ENCODE measurements at regions not wholly inside any gene's neighbourhood (a gene's known extent, or its start where the extent isn't known, plus 50 kb on each side); places are given as distances from the start of the nearest gene placed in this dataset.
"Not testable (repeated sequence)": the region's sequence is repeated elsewhere in the genome, so short reads cannot be mapped to it uniquely, and the experiment has no call there.

DNA sequence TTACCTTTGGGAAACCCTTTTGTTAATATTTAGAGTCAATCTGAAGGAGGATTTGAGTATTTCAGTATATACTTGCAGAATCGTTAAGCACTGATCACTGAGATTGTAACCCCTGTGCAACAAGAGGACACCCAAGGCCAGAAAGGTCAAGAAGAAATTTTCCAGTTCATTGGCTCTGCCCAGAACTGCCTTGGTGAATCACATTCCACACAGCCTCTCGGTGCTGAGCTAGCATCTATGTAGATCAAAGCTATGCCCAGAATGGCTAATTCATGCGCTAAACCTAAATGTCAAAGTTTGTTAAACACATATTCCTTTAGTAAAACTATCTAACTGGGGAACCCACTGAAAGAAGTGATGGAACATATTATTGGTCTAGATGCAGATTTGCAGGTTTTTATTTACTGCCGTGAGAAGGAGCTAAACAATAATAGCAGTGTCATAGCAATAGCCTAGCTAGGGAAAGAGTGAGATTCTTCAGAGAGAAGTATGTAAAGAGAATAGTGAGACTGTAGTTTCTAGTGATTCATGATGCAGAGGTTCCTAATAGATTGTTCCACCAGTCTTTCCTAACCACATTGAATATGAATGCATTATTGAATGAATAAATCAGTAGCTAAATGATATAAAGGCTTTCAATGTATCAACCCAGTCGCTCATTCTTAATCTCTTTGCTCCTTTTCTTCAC, 423.2 kb upstream of the CRIM1 start:
- DNase-seq, result no peak

DNA sequence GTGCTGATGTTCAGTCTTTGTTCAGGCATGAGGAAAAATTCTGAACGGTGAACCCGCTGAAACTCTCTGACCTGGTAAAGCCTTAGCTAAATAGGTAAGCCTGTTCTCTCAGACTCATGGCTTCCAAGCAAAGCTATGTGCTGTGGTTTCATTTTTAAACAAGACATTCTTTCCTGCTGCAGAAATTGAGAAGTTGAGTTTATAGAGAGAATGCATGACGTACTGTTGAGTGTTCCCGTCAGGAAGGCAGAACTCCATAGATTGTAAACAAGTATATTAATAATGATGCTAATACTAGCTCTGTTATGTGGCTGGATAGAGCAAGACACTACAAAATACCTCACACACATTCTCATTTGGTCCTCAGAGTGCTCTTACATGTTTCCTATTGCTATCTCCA, 424.0 kb upstream of the CRIM1 start:
- DNase-seq, result no peak

DNA sequence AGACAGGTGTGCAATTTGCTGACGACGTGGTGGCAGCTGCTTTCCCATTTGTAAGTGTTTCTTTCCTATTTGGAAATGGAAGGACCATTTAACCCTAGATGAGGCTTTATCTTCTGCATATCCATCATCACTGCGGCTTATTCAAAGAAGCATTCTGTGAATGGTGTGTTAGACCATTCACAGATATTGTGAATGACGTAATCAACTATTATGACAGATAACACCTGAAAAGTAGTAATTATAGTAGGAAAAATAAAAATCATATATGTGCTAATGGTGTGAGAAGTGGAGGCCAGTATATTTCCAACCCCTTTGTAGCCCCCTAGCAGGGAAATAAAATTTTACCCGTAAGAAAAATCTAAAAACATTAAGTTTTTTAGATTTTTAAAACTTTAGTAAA, 424.5 kb upstream of the CRIM1 start:
- DNase-seq, result no peak

DNA sequence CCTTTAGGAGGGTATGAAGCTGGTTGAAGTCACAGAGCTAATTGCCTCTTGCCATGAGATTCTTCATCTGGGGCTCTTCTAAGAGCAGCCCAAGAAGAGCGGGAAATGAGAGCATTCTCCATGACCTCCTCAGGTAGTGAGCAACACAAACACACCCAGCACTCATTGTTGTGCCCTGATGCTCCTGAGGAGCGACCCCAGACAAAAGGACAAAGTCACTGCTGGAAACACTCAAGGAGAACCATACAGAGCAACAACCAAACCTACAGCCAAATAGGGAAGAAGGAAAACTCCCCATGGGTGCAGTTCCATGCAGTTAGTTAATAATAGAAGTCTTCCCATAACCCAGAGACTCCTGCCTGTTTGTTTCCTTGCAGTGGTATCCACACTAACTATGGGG, 426.0 kb upstream of the CRIM1 start:
- no peak for DNase-seq

DNA sequence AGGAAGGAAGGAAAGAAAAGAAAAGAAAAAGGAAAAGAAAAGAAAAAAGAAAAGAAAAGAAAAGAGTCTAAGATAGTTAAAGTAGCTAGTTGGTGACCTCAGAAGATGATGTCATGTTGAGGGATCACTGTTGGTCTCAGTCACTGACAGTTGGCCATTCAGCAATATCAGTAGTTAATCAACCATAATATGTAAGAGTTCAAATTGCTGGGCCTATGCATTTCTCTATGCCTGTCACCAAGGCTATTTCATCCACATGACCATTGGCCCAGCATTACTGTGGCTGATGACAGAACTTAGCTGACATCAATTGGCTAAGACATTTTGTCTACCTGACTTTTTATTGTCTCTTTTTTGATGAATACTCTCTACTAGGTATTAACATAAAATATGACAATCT, 435.5 kb upstream of the CRIM1 start:
- no peak for DNase-seq

DNA sequence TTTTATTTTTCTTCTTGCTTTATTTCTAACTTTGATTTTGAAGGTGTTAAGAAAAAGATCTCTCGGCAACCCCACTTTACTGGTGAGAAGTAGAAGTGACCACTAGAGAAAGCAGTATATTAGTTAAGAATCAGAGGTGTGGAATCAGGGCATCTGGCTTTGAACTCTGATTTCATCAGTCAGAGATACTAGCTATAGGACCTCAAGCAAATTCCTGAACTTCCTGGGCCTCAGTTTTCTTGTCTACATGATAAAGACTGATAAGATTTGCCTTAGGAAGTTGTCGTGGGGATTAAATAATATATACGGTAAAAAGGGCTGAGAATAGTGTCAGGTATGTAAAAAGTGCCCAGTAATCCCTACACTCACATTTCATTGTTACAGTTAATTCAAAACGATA, 440.3 kb upstream of the CRIM1 start:
- DNase-seq, result no peak

DNA sequence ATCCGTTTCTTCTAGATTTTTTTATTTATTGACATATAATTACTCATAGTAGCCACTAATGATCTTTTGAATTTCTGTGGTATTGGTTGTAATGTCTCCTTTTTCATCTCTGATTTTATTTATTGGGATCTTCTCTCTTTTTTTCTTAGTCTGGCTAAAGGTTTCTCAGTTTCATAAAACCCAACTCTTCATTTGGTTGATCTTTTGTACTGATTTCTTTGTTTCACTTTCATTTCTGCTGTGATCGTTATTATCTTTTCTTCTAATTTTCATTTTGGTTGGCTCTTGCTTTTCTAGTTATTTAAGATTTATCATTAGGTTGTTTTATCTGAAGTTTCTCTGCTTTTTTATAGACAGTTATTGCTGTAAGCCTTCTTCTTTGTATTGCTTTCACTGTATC, 463.6 kb upstream of the CRIM1 start:
- DNase-seq, result no peak

DNA sequence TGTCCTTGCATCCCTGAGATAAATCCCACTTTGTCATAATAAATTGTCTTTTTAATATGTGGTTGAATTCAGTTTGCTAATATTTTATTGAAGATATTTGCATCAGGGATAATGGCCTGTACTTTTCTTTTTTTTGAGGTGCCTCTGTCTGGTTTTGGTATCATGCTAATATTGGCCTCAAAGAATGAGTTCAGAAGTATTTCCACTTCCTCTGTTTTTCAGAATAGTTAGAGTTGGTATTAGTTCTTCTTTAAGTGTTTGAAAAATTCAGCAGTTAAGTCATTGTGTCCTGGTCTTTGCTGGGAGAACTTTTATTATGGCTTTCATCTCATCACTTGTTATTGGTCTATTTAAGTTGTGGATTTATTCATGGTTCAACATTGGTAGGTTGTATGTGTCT, 464.1 kb upstream of the CRIM1 start:
- DNase-seq, result no peak

DNA sequence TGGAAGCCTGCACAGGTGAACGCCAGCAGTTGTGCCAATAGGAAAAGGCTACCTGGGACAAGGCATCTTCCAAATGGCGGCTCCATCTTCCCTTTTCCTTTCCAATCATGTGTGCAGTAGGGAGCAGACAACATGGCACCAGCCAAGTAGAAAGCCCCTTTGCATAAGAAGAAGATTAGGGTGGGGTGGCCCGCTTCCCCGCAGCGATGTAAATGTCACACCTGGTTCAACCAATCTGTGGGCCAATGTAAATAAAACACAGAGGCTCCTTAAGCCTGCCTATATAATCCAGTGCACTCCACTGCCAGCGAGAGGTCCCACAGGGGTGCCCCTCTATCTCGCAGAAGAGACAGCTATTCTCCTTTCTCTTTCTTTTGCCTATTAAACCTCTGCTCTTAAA, 468.4 kb upstream of the CRIM1 start:
- DNase-seq, result no peak

DNA sequence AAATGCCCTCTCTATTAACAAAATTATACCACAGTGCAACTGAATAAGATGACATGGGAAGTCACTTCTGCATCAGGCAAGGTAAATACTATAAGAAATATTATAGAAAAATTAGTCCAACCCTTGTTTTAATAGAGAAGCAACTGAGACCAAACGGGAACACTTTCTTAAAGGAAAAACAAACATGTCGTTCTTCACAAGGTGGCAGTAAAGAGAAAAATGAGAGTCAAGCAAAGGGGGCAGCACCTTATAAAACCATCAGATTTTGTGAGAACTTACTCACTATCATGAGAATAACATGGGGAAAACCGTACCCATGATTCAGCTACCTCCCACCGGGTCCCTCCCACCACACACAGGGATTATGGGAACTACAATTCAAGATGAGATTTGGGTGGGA, 481.7 kb upstream of the CRIM1 start:
- DNase-seq, result no peak

DNA sequence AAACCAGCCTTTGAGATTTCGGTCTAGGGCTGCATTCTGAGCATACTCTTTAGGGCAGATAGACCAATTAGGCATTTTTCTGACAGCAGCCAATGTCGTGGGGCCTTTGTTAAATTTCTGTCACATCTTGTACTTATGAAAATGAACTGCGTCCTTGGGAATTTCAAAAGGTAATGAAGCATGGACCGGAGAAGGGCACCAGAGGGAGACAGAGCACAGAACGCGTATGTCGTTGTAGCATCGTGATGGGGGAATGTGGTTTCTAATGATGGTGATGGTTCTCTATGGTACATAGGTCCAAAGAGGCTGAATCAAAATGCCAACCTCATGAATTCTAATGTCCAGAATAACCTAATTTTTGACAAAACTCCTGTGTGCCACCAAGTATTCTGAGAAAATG, 483.9 kb upstream of the CRIM1 start:
- no peak for DNase-seq

DNA sequence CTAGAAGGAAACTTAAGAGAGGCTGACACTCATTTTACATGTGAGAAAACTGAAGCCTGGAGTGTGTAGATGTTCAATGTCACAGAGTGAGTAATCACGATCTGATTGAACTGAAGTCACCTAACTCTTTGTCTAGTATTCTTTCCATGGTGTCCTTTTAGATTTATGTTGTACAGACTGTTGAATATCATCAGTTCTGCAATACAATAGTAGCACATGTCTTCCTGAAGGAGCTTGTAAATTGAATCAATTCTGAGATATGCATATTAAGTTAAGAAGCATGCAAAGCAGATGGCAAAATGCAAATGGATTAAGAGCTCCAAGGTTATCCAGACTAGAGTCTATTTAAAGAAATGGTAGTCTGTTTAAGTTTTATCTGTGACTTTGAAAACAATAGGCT, 484.9 kb upstream of the CRIM1 start:
- no peak for DNase-seq

DNA sequence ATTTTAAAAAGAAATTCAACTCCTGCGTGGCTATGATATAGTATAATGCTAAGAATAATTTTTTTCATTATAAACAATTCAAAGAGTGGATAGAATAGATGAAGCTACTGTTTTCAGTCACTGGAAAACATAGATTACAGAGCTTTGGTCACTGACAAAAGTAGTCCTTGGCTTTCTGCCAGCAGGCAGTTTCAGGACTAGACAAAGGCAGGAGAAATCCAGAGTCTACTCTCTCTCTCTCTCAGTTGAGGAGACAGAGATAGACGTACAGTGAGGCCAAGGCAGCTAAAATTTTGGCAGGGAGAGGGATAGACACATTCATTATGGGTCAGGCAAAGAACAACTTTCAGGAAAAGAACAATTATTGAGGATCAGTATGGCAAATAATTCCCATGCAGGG, 491.4 kb upstream of the CRIM1 start:
- DNase-seq, result no peak

DNA sequence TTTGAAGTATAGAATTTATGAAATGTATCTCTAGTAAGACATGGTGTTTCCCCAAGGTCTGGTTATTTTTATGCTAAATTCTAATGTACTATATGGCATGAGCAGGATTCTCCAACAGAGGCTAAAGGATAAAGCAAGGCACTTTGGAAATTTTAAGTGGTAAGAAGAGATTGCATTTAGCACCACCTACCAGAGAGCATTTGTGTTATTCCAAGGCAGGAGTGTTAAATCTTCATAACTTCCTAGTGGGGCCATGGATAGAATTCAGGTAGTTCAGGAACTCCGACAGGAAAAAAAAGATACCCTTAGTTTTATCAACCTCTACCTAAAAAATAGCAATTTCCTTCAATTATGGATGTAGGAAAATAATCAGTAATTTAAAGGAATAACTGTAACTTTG, 497.4 kb upstream of the CRIM1 start:
- DNase-seq, result no peak

DNA sequence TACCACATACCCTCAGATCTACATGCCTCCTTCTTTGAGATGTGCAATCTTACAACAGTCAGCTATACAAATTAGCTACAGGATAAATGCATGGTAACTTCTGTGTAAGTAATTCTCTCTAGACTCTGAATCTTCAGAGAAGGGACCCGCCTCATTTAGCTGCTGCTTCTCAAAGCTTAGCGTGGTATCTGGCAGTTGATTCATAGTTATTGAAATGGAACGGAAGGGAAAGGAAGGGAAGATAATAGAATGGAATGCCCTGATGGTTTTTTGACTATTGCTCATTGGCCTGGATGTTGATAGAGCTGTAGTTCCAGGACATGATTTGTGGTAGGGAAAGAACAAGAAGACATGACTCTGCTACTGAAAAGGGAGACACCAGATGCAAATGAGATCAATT, 498.1 kb upstream of the CRIM1 start:
- DNase-seq, result no peak

DNA sequence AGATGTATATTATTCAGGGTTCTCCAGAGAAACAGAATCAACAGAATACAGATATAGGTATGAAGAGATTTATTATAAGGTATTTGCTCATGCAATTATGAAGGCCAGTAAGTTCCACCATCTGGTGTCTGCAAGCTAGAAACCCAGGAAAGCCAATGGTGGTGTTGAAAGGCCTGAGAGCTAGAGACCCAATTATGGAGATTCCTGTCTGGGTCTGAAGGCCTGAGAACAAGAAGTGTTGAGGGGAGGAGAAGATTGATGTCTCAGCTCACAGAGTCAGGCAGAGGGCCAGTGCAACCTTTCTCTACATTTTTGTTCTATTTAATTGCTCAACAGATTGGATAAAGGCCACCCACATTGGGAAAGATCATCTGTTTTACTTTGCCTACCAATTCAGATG, 524.2 kb upstream of the CRIM1 start:
- DNase-seq, result no peak

DNA sequence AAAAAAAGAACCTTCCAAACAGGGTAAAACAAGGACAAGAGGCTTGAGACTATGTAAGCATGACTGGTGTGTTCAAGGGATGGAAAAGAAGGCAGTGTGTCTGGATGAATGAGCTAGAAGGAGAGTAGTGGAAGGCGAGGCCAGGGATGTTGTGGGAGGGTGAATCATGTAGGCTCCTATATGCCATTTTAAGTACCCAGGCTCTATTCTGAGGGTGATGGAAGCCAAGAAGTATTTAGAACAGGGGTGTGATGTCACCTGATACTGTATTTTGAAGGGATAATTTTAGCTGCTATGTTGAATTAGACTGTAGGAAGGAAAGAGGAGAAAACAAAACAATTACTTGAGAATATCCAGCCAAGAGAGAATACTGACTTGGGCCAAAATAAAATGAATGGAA, 524.7 kb upstream of the CRIM1 start:
- no peak for DNase-seq

DNA sequence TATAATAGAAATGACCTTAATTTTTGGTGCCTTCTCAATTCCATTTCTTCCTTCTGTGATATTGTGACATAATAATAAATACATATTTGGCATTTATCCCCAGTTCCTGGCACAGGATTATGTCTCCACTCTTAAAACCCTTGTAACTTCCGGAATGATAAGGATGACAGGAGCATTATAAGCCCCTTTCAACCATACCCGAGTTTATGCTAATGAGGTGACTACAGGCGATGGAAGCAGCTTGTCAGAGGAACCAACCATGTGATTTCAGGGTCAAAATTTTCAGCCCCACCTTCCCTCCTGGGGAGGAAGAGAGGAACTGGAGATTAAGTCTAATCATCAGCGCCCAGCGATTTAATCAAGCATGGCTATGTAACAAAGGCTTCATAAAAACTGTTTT, 528.5 kb upstream of the CRIM1 start:
- DNase-seq, result no peak

DNA sequence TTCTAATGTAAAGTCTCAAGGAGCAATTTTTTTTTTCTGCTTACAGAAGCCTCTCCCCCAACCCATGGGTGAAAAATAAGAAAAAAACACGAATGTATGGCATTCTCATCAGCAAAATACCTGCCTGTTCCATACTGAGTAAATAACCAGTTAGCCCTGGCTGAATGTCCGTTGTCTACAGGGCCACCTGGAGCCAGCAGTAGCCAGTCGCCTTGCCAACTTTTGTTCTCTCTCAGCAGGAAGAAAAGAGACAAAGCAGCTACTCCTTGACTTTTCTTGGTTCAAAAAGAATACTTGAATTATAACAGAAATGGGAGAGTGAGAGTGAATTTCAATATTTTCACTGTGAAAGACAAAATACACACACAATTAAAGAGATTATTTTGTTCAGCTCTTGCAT, 532.9 kb upstream of the CRIM1 start:
- no peak for DNase-seq

DNA sequence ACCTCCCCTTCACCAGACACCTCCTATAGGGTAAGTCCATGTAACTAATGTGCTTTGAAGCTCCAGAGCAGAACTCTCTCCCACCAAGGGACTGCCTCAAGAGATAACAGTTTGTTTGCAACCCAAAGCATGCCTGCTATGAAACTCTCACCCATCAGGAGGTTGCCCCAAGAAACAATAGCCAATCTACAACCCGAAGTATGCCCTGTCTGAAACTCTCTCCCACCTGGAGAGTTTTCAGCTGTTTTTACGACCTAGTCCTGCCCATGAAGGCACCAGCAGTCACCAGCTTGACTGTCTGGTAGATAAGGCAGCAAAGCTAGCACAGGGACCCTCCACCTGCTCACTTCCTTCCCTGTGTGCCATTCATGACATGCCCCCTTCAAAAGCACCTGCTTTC, 533.9 kb upstream of the CRIM1 start:
- no peak for DNase-seq

DNA sequence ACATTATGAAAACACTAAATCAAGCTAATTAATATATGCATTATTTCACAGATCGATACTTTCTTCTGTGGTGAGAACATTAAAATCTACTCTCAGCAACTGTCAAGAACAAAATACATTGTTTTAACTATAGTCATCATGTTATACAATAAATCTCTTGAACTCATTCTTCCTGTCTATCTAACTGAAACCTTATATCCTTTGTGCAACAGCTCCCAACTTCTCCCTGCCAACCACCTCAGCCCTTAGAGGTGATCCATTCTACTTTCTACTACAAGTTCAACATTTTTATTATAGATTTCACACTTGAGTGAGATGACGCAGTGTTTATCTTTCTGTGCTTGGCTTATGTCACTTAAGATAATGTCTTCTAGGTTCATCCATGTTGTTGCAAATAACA, 535.2 kb upstream of the CRIM1 start:
- no peak for DNase-seq

DNA sequence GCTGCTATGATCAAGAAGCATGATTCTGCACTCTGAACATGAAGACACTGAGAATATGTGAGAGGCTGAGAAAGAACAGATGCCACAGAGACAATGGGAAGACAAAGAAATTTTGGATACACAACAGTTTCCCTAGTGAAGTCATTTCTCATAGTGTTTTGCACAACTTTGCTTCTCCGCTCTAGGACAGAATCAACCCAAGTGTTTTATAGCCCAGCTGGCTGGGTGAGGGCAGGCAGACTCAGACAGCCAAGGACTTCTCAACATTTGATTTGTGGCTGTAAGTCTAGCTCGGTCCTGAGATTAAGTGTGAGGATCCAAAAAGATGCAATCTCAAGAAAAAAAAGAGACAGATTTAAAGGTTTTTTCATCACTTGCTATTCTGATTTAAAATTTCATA, 536.5 kb upstream of the CRIM1 start:
- DNase-seq, result no peak

DNA sequence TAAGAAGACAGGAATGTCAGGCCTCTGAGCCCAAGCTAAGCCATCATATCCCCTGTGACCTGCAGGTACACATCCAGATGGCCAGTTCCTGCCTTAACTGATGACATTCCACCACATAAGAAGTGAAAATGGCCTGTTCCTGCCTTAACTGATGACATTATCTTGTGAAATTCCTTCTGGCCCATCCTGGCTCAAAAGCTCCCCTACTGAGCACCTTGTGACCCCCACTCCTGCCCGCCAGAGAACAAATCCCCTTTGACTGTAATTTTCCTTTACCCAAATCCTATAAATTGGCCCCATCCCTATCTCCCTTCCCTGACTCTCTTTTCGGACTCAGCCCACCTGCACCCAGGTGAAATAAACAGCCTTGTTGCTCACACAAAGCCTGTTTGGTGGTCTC, 537.2 kb upstream of the CRIM1 start:
- DNase-seq, result not testable (repeated sequence)

DNA sequence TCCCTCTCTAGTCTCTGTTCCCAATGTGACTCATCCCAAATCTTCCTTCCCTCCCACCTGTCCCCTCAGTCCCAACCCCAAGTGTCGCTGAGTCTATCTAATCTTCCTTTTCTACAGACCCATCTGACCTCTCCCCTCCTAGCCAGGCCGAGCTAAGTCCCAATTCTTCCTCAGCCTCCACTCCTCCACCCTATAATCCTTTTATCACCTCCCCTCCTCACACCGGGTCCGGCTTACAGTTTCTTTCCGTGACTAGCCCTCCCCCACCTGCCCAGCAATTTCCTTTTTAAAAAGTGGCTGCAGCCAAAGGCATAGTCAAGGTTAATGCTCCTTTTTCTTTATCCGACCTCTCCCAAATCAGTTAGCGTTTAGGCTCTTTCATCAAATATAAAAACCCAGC, 541.0 kb upstream of the CRIM1 start:
- not testable (repeated sequence) for DNase-seq

DNA sequence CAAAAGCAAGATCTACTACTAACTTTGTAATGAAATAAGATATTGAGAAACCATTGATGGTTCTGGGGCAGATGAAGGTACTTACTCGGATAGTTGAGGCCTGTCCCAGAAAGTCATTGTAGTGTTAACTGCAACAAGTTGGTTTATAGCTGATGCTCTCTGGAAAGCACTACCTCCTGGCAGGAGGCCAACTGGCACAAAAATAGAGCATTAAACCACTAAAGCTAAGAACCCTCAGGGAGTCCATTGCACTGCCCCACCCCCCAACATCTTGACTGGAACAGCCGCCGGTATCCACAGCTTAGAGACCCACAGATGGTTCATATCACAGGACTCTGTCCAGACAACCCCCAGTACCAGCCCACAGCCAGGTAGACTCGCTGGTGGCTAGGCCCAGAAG, 552.5 kb upstream of the CRIM1 start:
- DNase-seq, result no peak

Data from T-helper 9 cell (primary cell).